K562 (cell line): ENCODE measurements at regions not wholly inside any gene's neighbourhood (a gene's known extent, or its start where the extent isn't known, plus 50 kb on each side); places are given as distances from the start of the nearest gene placed in this dataset.

ENCODE experiments used
- ATAC-seq: fragments of 200-7000 bp; cut with Tn5 transposase; 3 replicates; pipeline ENCODE4 v1.9.1; 2020; ENCODE audit warnings: moderate library complexity
- BruUV-seq: library from RNA; stranded (reverse); fragments of 400-500 nt; replicated peaks from 2 replicates; lab custom pipeline; 2021; lab: Mats Ljungman, UMichigan
- CTCF ChIA-PET: fragments of 300-600 bp; formaldehyde crosslinking; extraction: SDS; loops from one replicate; lab custom pipeline; 2021; ENCODE audit warnings: low intra/inter-chr PET ratio; lab: Yijun Ruan, JAX
- POLR2A ChIA-PET: fragments of 300-600, 350-650 bp; sonication (Branson Sonifier 250); formaldehyde crosslinking; extraction: SDS; loops from one replicate; lab custom pipeline; 2021; ENCODE audit warnings: antibody characterized with exemption, inconsistent platforms; lab: Yijun Ruan, JAX
- DNase-seq, 4 experiments: peaks; one replicate each; pipeline versions ENCODE4 v3.0.0 to v3.0.0-alpha.2; 2011 to 2018; ENCODE audit warnings: low spot score in 3 of 4, mixed read lengths in 3 of 4; ENCODE audit errors: extremely low read depth in 1 of 4
- FAIRE-seq: peaks from 2 replicates; lab custom pipeline; 2011; peaks lifted over from hg19 to GRCh38; lab: Jason Lieb, UNC
- H2AFZ ChIP-seq: 2 replicates; pipeline ENCODE4 v1.6.0; 2011; ENCODE audit warnings: low read depth, low read length, control low read depth, inconsistent platforms
- H3K27ac ChIP-seq: fragments of 200-600 bp; 3 replicates; pipeline ENCODE4 v1.8.0; 2011; ENCODE audit warnings: low read depth, mild to moderate bottlenecking, control low read depth, inconsistent platforms, low read length, moderate library complexity, mixed read lengths; ENCODE audit errors: extremely low read depth
- H3K27me3 ChIP-seq, 2 experiments: fragments of 300-600 bp in 1 of 2; 2 replicates in 1 of 2; 3 replicates in 1 of 2; pipeline versions ENCODE4 v1.6.0 to v1.8.0; 2011; ENCODE audit warnings: inconsistent platforms in 2 of 2, low read length in 2 of 2, mild to moderate bottlenecking in 1 of 2, mixed read lengths in 1 of 2, moderate library complexity in 1 of 2; ENCODE audit not compliant: control insufficient read depth in 2 of 2, insufficient read depth in 2 of 2
- H3K36me3 ChIP-seq: fragments of 300-600 bp; 3 replicates; pipeline ENCODE4 v1.8.0; 2011; ENCODE audit warnings: mild to moderate bottlenecking, low read length, inconsistent platforms; ENCODE audit not compliant: control insufficient read depth, insufficient read depth
- H3K4me1 ChIP-seq, 2 experiments: fragments of 200-600 bp in 1 of 2; replicated peaks in 1 of 2; 2 replicates in 1 of 2; 3 replicates in 1 of 2; pipeline versions ENCODE4 v1.5.1 to v1.8.0; 2011; ENCODE audit warnings: inconsistent platforms in 2 of 2, low read length in 2 of 2, mild to moderate bottlenecking in 1 of 2, mixed read lengths in 1 of 2, moderate library complexity in 1 of 2; ENCODE audit not compliant: control insufficient read depth in 2 of 2, insufficient read depth in 2 of 2
- H3K4me2 ChIP-seq: 2 replicates; pipeline ENCODE4 v1.6.1; 2011; ENCODE audit warnings: low read length, control low read depth, inconsistent platforms, mixed read lengths; ENCODE audit not compliant: insufficient read depth
- H3K4me3 ChIP-seq: fragments of 200-600 bp; sonication (generic), shearing (Covaris generic); 2 replicates; pipeline ENCODE4 v1.5.1; 2016; ENCODE audit warnings: control low read depth, inconsistent platforms
- H3K79me2 ChIP-seq: fragments of 200-600 bp; 3 replicates; pipeline ENCODE4 v1.8.0; 2011; ENCODE audit warnings: low read length, inconsistent platforms; ENCODE audit not compliant: control insufficient read depth, insufficient read depth
- H3K9ac ChIP-seq, 2 experiments: 2 replicates each; pipeline versions ENCODE4 v1.6.0 to v1.6.1; 2011; ENCODE audit warnings: low read depth in 2 of 2, low read length in 2 of 2, control low read depth in 1 of 2, inconsistent platforms in 1 of 2, mild to moderate bottlenecking in 1 of 2, mixed read lengths in 1 of 2; ENCODE audit not compliant: insufficient read depth in 1 of 2
- H3K9me1 ChIP-seq: one replicate; pipeline ENCODE4 v1.6.0; 2011; ENCODE audit warnings: inconsistent platforms, mild to moderate bottlenecking, low read length, moderate library complexity; ENCODE audit not compliant: control insufficient read depth, insufficient read depth
- H3K9me3 ChIP-seq: replicated peaks from 2 replicates; pipeline ENCODE4 v1.5.1; 2011; ENCODE audit warnings: low read depth, low read length, inconsistent platforms; ENCODE audit not compliant: control insufficient read depth, insufficient read depth
- H4K20me1 ChIP-seq: replicated peaks from 2 replicates; pipeline ENCODE4 v1.6.1; 2011; ENCODE audit warnings: low read length, inconsistent platforms, mixed read lengths; ENCODE audit not compliant: control insufficient read depth, insufficient read depth
- DIDO1 ChIP-seq: fragments of 450-650 bp; IDR thresholded peaks from 2 replicates; pipeline ENCODE4 v1.6.1; 2016; ENCODE audit warnings: low read depth, missing biosample characterization, missing genetic modification characterization
- MYBL2 ChIP-seq, 2 experiments: fragments of 450-650 bp in 1 of 2; sonication (generic) in 1 of 2; formaldehyde crosslinking in 1 of 2; IDR thresholded peaks; 2 replicates each; pipeline versions ENCODE4 v1.6.1 to v1.8.1; 2017 to 2022; ENCODE audit warnings: borderline replicate concordance in 1 of 2, inconsistent platforms in 1 of 2, low read depth in 1 of 2, mild to moderate bottlenecking in 1 of 2, missing genetic modification reagents in 1 of 2, moderate library complexity in 1 of 2
- PHTF2 ChIP-seq: fragments of 250-450 bp; sonication (Bioruptor Pico); IDR thresholded peaks from 2 replicates; pipeline ENCODE4 v1.5.0; 2021; ENCODE audit warnings: mild to moderate bottlenecking
- SP2 ChIP-seq: IDR thresholded peaks from 2 replicates; pipeline ENCODE4 v1.6.1; 2011; ENCODE audit warnings: mild to moderate bottlenecking, low read depth, low read length, moderate library complexity; ENCODE audit not compliant: poor library complexity, severe bottlenecking; ENCODE audit errors: extremely low read depth
- ZNF224 ChIP-seq: sonication (generic); formaldehyde crosslinking; IDR thresholded peaks from 2 replicates; pipeline ENCODE4 v1.8.0; 2022; ENCODE audit warnings: mild to moderate bottlenecking, missing genetic modification reagents
- WGBS: fragments of 100-300 bp; shearing (Covaris generic); methylation state at CpG from one replicate; pipeline ENCODE4 v1.1.6; 2016; ENCODE audit warnings: low coverage, mixed read lengths; ENCODE audit not compliant: insufficient coverage; ENCODE audit errors: missing lambda C conversion rate; 5-methylcytosine and 5-hydroxymethylcytosine counted together
- in situ Hi-C: fragments of 300-500 bp; cut with MboI; formaldehyde crosslinking; loops from 4 replicates; pipeline ENCODE4 v1.15.0; 2018; ENCODE audit warnings: inconsistent platforms, mixed read lengths
- intact Hi-C: fragments of 100-400 bp; cut with micrococcal nuclease; formaldehyde crosslinking; loops from 2 replicates; pipeline ENCODE4 v1.14.2; 2022
- TF ChIP-seq, protein P1 (sequence below): fragments of 450-650 bp; IDR thresholded peaks from one replicate; pipeline ENCODE4 v1.6.1; 2018; ENCODE audit warnings: mild to moderate bottlenecking, moderate library complexity; ENCODE audit not compliant: partially characterized antibody
- TF ChIP-seq, protein P2 (sequence below): fragments of 450-650 bp; IDR thresholded peaks from 2 replicates; pipeline ENCODE4 v1.6.1; 2016
- TF ChIP-seq, protein P3 (sequence below): sonication (generic); formaldehyde crosslinking; IDR thresholded peaks from 2 replicates; pipeline ENCODE4 v1.8.1; 2023; ENCODE audit warnings: missing genetic modification reagents, mild to moderate bottlenecking, borderline replicate concordance

DNA sequence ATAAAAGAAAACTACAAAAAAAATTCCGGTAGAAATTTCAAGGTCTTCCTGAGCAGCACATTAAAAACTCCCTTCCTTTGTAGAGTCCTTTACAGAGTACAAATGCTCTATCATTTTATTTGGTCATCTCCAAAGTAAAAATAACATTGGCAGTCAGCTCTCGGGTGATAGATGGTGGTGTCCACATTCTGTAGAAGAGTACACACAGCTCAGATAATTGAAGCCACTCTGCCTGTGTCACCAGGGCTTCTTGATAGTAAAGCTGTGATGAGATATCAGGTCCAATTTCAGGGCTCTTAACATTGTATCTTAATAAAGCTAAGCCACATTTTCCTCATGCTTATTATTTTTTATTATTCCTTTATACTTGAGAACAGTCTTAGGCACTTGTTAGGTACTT, 371.6 kb downstream of the TAFA4 start:
- FAIRE-seq (no peak), DNase-seq (no peak), ATAC-seq (no peak)
- 0% methylated on average over 2 of the region's 2 CpGs for WGBS
- in situ Hi-C loops: no loop called here
- Histone ChIP-seq H4K20me1 (no peaks in the 10 kb centered on the region), H3K9me1 (no peaks in the 10 kb centered on the region), H3K9ac (no peak overlapping the region), H3K4me3 (no peak overlapping the region), H3K79me2 (no peaks in the 10 kb centered on the region), H3K4me1 (no peaks in the 10 kb centered on the region), H3K27ac (no peak overlapping the region), H3K4me2 (no peak overlapping the region), H3K27me3 (no peaks in the 10 kb centered on the region), H2AFZ (no peak overlapping the region), H3K9me3 (no peaks in the 10 kb centered on the region), H3K36me3 (no peaks in the 10 kb centered on the region)
- POLR2A ChIA-PET: interaction anchor here (0.9 kb wide), 1 partner anchor 363 kb away, joined by 4 read pairs; no protein-coding TSS in a partner anchor
- intact Hi-C loops: no loop called here
- CTCF ChIA-PET: no interaction called here
- TF ChIP-seq, protein P1, sequence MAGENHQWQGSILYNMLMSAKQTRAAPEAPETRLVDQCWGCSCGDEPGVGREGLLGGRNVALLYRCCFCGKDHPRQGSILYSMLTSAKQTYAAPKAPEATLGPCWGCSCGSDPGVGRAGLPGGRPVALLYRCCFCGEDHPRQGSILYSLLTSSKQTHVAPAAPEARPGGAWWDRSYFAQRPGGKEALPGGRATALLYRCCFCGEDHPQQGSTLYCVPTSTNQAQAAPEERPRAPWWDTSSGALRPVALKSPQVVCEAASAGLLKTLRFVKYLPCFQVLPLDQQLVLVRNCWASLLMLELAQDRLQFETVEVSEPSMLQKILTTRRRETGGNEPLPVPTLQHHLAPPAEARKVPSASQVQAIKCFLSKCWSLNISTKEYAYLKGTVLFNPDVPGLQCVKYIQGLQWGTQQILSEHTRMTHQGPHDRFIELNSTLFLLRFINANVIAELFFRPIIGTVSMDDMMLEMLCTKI: no peak
- BruUV-seq: no TSS peak

DNA sequence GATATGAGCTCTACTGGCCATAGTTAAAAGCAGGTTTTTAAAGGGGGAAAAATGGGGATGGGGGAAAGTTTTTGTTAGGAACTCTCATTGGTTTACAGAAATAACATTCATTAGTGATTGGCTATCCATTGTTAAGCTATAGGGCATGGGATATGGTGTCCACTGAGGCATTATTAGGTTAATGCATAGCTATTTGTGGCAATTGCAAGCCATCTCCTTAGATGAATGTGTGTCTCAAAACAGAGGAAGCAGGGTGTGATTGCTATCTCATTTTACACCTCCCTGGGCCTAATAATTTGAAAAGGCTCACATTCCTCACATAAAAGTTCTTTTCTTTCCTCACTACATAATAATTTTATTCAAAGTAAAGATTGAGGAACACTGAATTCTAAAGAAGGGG, 396.6 kb downstream of the TAFA4 start:
- no peak overlapping the region for H2AFZ ChIP-seq
- CTCF ChIA-PET: no interaction called here
- no peaks in the 10 kb centered on the region for H3K9me3 ChIP-seq
- H3K27me3 ChIP-seq: no peaks in the 10 kb centered on the region
- H3K4me3 ChIP-seq: no peak overlapping the region
- H3K9ac ChIP-seq: no peak overlapping the region
- DNase-seq (no peak), FAIRE-seq (no peak), ATAC-seq (no peak)
- H3K4me1 ChIP-seq: no peaks in the 10 kb centered on the region
- H3K9me1 ChIP-seq: no peaks in the 10 kb centered on the region
- POLR2A ChIA-PET: no interaction called here
- no peaks in the 10 kb centered on the region for H3K79me2 ChIP-seq
- no peaks in the 10 kb centered on the region for H3K36me3 ChIP-seq
- no peaks in the 10 kb centered on the region for H4K20me1 ChIP-seq
- in situ Hi-C loops (no loop called here), intact Hi-C loops (no loop called here)
- H3K27ac ChIP-seq: no peak overlapping the region
- H3K4me2 ChIP-seq: no peak overlapping the region
- BruUV-seq: no TSS peak
- TF ChIP-seq SP2: no peak
- TF ChIP-seq ZNF224: no peak
- TF ChIP-seq DIDO1 (tag): no peak
- TF ChIP-seq, protein P2, sequence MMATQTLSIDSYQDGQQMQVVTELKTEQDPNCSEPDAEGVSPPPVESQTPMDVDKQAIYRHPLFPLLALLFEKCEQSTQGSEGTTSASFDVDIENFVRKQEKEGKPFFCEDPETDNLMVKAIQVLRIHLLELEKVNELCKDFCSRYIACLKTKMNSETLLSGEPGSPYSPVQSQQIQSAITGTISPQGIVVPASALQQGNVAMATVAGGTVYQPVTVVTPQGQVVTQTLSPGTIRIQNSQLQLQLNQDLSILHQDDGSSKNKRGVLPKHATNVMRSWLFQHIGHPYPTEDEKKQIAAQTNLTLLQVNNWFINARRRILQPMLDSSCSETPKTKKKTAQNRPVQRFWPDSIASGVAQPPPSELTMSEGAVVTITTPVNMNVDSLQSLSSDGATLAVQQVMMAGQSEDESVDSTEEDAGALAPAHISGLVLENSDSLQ: no peak
- no peak for TF ChIP-seq MYBL2 (IDR thresholded peaks at IDR 0.05; ENCODE audit: low read depth)
- TF ChIP-seq MYBL2 (CRISPR knock-in tag; IDR thresholded peaks at IDR 0.05; ENCODE audit: borderline replicate concordance): no peak
- no peak for TF ChIP-seq PHTF2
- TF ChIP-seq, protein P3, sequence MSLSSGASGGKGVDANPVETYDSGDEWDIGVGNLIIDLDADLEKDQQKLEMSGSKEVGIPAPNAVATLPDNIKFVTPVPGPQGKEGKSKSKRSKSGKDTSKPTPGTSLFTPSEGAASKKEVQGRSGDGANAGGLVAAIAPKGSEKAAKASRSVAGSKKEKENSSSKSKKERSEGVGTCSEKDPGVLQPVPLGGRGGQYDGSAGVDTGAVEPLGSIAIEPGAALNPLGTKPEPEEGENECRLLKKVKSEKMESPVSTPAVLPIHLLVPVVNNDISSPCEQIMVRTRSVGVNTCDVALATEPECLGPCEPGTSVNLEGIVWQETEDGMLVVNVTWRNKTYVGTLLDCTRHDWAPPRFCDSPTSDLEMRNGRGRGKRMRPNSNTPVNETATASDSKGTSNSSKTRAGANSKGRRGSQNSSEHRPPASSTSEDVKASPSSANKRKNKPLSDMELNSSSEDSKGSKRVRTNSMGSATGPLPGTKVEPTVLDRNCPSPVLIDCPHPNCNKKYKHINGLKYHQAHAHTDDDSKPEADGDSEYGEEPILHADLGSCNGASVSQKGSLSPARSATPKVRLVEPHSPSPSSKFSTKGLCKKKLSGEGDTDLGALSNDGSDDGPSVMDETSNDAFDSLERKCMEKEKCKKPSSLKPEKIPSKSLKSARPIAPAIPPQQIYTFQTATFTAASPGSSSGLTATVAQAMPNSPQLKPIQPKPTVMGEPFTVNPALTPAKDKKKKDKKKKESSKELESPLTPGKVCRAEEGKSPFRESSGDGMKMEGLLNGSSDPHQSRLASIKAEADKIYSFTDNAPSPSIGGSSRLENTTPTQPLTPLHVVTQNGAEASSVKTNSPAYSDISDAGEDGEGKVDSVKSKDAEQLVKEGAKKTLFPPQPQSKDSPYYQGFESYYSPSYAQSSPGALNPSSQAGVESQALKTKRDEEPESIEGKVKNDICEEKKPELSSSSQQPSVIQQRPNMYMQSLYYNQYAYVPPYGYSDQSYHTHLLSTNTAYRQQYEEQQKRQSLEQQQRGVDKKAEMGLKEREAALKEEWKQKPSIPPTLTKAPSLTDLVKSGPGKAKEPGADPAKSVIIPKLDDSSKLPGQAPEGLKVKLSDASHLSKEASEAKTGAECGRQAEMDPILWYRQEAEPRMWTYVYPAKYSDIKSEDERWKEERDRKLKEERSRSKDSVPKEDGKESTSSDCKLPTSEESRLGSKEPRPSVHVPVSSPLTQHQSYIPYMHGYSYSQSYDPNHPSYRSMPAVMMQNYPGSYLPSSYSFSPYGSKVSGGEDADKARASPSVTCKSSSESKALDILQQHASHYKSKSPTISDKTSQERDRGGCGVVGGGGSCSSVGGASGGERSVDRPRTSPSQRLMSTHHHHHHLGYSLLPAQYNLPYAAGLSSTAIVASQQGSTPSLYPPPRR (CRISPR knock-in tag): no peak
